HCT116 (cell line): ENCODE measurements at regions not wholly inside any gene's neighbourhood (a gene's known extent, or its start where the extent isn't known, plus 50 kb on each side); places are given as distances from the start of the nearest gene placed in this dataset.

Experiments used
- ATAC-seq: fragments of 200-7000 bp; cut with Tn5 transposase; 2 replicates; pipeline ENCODE4 v1.9.1; 2020; ENCODE audit warnings: mild to moderate bottlenecking, moderate library complexity
- BruUV-seq: library from RNA; stranded (reverse); fragments of 400-500 nt; replicated peaks from 2 replicates; lab custom pipeline; 2021; lab: Mats Ljungman, UMichigan
- CTCF ChIA-PET: fragments of 300-600 bp; sonication (Branson Sonifier 250); formaldehyde crosslinking; loops from one replicate; lab custom pipeline; 2021; ENCODE audit warnings: antibody characterized with exemption; lab: Charles Lee
- POLR2A ChIA-PET: fragments of 300-600, 350-600 bp; sonication (Branson Sonifier 250); formaldehyde crosslinking; loops from one replicate; lab custom pipeline; 2021; ENCODE audit warnings: antibody characterized with exemption; lab: Charles Lee
- RAD21 ChIA-PET, 2 experiments: fragments of 300-600 bp; sonication (Branson Sonifier 250); formaldehyde crosslinking; loops; one replicate each; lab custom pipeline; 2023; ENCODE audit warnings: low total read pairs in 2 of 2; ENCODE audit not compliant: uncharacterized antibody in 2 of 2, unreplicated experiment in 2 of 2, low non-redundant PET in 1 of 2; lab: Charles Lee
- DNase-seq: peaks from one replicate; pipeline ENCODE4 v3.0.0-alpha.2; 2010; ENCODE audit warnings: low read depth, low spot score
- H2AFZ ChIP-seq: fragments of 200-600 bp; shearing (Covaris generic), sonication (generic); 2 replicates; pipeline ENCODE4 v1.6.1; 2017; ENCODE audit warnings: low read depth, mixed run types, mixed read lengths, antibody characterized with exemption, low read length; ENCODE audit not compliant: poor library complexity, severe bottlenecking
- H3K27ac ChIP-seq: 2 replicates; pipeline ENCODE4 v1.5.1; 2012; ENCODE audit warnings: low read depth, low read length
- H3K27me3 ChIP-seq: fragments of 200-600 bp; sonication (generic); 2 replicates; pipeline ENCODE4 v1.6.1; 2016; ENCODE audit warnings: mixed run types, low read length, mixed read lengths; ENCODE audit not compliant: insufficient read depth
- H3K36me3 ChIP-seq, 2 experiments: fragments of 200-500 bp in 1 of 2; fragments of 200-600 bp in 1 of 2; sonication (Bioruptor generic) in 1 of 2; sonication (generic) in 1 of 2; 2 replicates each; pipeline versions ENCODE4 v1.5.1 to v1.6.1; 2014 to 2016; ENCODE audit warnings: low read length in 2 of 2, inconsistent platforms in 1 of 2, mixed read lengths in 1 of 2, mixed run types in 1 of 2; ENCODE audit not compliant: insufficient read depth in 2 of 2, control insufficient read depth in 1 of 2
- H3K4me1 ChIP-seq, 2 experiments: fragments of 200-600 bp in 1 of 2; sonication (generic) in 1 of 2; 2 replicates each; pipeline versions ENCODE4 v1.5.1 to v1.6.1; 2012 to 2017; ENCODE audit warnings: low read length in 2 of 2, inconsistent platforms in 1 of 2, mild to moderate bottlenecking in 1 of 2, mixed read lengths in 1 of 2, mixed run types in 1 of 2, moderate library complexity in 1 of 2; ENCODE audit not compliant: insufficient read depth in 2 of 2, control insufficient read depth in 1 of 2
- H3K4me2 ChIP-seq: fragments of 200-600 bp; sonication (generic); 2 replicates; pipeline ENCODE4 v1.6.1; 2017; ENCODE audit warnings: mixed run types, low read length, mixed read lengths
- H3K4me3 ChIP-seq, 2 experiments: fragments of 200-600 bp in 1 of 2; sonication (generic) in 1 of 2; replicated peaks in 1 of 2; 2 replicates each; pipeline ENCODE4 v1.5.1; 2011 to 2016; ENCODE audit warnings: low read length in 2 of 2, control low read depth in 1 of 2, low read depth in 1 of 2, mild to moderate bottlenecking in 1 of 2, mixed read lengths in 1 of 2, mixed run types in 1 of 2
- H3K79me2 ChIP-seq: fragments of 200-600 bp; sonication (generic); 2 replicates; pipeline ENCODE4 v1.6.1; 2017; ENCODE audit warnings: mild to moderate bottlenecking, mixed run types, low read length, moderate library complexity, mixed read lengths; ENCODE audit not compliant: insufficient read depth
- H3K9ac ChIP-seq: fragments of 200-600 bp; sonication (generic); 2 replicates; pipeline ENCODE4 v1.6.1; 2016; ENCODE audit warnings: low read length, mixed read lengths
- H3K9me2 ChIP-seq: fragments of 200-600 bp; sonication (generic), shearing (Covaris generic); 2 replicates; pipeline ENCODE4 v1.6.1; 2017; ENCODE audit warnings: mixed run types, mild to moderate bottlenecking, moderate library complexity; ENCODE audit not compliant: insufficient read depth
- H3K9me3 ChIP-seq, 2 experiments: fragments of 200-500 bp in 1 of 2; fragments of 200-600 bp in 1 of 2; sonication (Bioruptor generic) in 1 of 2; sonication (generic) in 1 of 2; 2 replicates each; pipeline ENCODE4 v1.6.1; 2014 to 2017; ENCODE audit warnings: low read length in 2 of 2, mixed read lengths in 2 of 2, inconsistent platforms in 1 of 2, low read depth in 1 of 2, mild to moderate bottlenecking in 1 of 2, mixed run types in 1 of 2, moderate library complexity in 1 of 2; ENCODE audit not compliant: control insufficient read depth in 1 of 2, insufficient read depth in 1 of 2
- H4K20me1 ChIP-seq: fragments of 200-600 bp; sonication (generic), shearing (Covaris generic); 2 replicates; pipeline ENCODE4 v1.6.1; 2017; ENCODE audit warnings: mixed run types, mild to moderate bottlenecking, moderate library complexity; ENCODE audit not compliant: insufficient read depth
- ATF3 ChIP-seq: IDR thresholded peaks from 2 replicates; pipeline ENCODE4 v1.6.1; 2012
- CEBPB ChIP-seq: IDR thresholded peaks from 2 replicates; pipeline ENCODE4 v1.6.1; 2012; ENCODE audit warnings: low read depth
- ELF1 ChIP-seq: IDR thresholded peaks from 2 replicates; pipeline ENCODE4 v1.6.1; 2012; ENCODE audit warnings: low read depth, borderline replicate concordance
- EZH2 ChIP-seq: fragments of 200-600 bp; sonication (generic); IDR thresholded peaks from 2 replicates; pipeline ENCODE4 v1.6.1; 2017; ENCODE audit warnings: antibody characterized with exemption, mixed run types
- EZH2phosphoT487 ChIP-seq: fragments of 200-600 bp; IDR thresholded peaks from 2 replicates; pipeline ENCODE4 v1.6.1; 2018; ENCODE audit warnings: antibody characterized with exemption, borderline replicate concordance
- JUND ChIP-seq: IDR thresholded peaks from 2 replicates; pipeline ENCODE4 v1.6.1; 2012
- REST ChIP-seq: IDR thresholded peaks from 2 replicates; pipeline ENCODE4 v1.6.1; 2012; ENCODE audit warnings: low read depth
- SIN3A ChIP-seq: IDR thresholded peaks from 2 replicates; pipeline ENCODE4 v1.6.1; 2012; ENCODE audit warnings: low read depth
- SP1 ChIP-seq: IDR thresholded peaks from 2 replicates; pipeline ENCODE4 v1.6.1; 2012; ENCODE audit warnings: low read depth
- TCF7L2 ChIP-seq: IDR thresholded peaks from 2 replicates; pipeline ENCODE4 v1.7.0; 2011; ENCODE audit warnings: borderline replicate concordance, inconsistent platforms; ENCODE audit not compliant: insufficient read depth, insufficient read length; ENCODE audit errors: extremely low read depth
- YY1 ChIP-seq: IDR thresholded peaks from 2 replicates; pipeline ENCODE4 v1.6.1; 2011; ENCODE audit warnings: low read length, low read depth, moderate library complexity, mild to moderate bottlenecking; ENCODE audit not compliant: insufficient replicate concordance; ENCODE audit errors: extremely low read depth
- ZBTB33 ChIP-seq: IDR thresholded peaks from 2 replicates; pipeline ENCODE4 v1.6.1; 2011; ENCODE audit warnings: mild to moderate bottlenecking, low read length, moderate library complexity; ENCODE audit not compliant: insufficient replicate concordance; ENCODE audit errors: extremely low read depth
- intact Hi-C: fragments of 100-400 bp; cut with micrococcal nuclease; formaldehyde crosslinking; loops from 2 replicates; pipeline ENCODE4 v1.10.0; 2022

- Histone ChIP-seq H3K4me1 (peaks cover 0 to 21% of the 10 kb centered on the region in 2 experiments; a peak in 2 of 4 replicates), H3K9ac (no peak overlapping the region), H3K9me3 (no peaks in the 10 kb centered on the region), H3K27me3 (no peaks in the 10 kb centered on the region), H3K27ac (no peak overlapping the region), H3K4me2 (no peak overlapping the region), H2AFZ (no peak overlapping the region), H3K79me2 (no peaks in the 10 kb centered on the region), H3K9me2 (no peaks in the 10 kb centered on the region), H3K36me3 (no peaks in the 10 kb centered on the region), H4K20me1 (no peaks in the 10 kb centered on the region), H3K4me3 (no peak overlapping the region)
- POLR2A ChIA-PET: no interaction called here
- ATAC-seq (no peak), DNase-seq (no peak)
- no TSS peak for BruUV-seq
- RAD21 ChIA-PET: no interaction called here
- intact Hi-C loops: no loop called here
- TF ChIP-seq REST: no peak
- TF ChIP-seq SP1: no peak
- no peak for TF ChIP-seq ELF1
- TF ChIP-seq ZBTB33: no peak
- no peak for TF ChIP-seq SIN3A
- TF ChIP-seq CEBPB: no peak
- TF ChIP-seq EZH2: no peak
- no peak for TF ChIP-seq JUND
- TF ChIP-seq EZH2phosphoT487: no peak
- TF ChIP-seq ATF3: no peak
- no peak for TF ChIP-seq TCF7L2
- TF ChIP-seq YY1: no peak
- CTCF ChIA-PET: no interaction called here
Observed at GRCh38 chr6:144728804-144729203, 443.7 kb downstream of the UTRN start.
